ENCODE measurements at regions not wholly inside any gene's neighbourhood (a gene's known extent, or its start where the extent isn't known, plus 50 kb on each side); places are given as distances from the start of the nearest gene placed in this dataset.

- no peak for TF ChIP-seq EZH2 (IDR thresholded peaks at IDR 0.05; ENCODE audit: insufficient read depth, poor library complexity, severe bottlenecking)
- no peak for TF ChIP-seq EZH2phosphoT487 (IDR thresholded peaks at IDR 0.05; ENCODE audit: insufficient read depth, low read depth)
- Histone ChIP-seq H3K9me3 (ENCODE audit: low read depth) (no peaks in the 10 kb centered on the region), H3K4me3 (no peak overlapping the region), H3F3A (ENCODE audit: insufficient read depth) (no peaks in the 10 kb centered on the region), H3K4me1 (ENCODE audit: insufficient read depth) (no peaks in the 10 kb centered on the region), H2AFZ (no peak overlapping the region), H3K27me3 (replicated peaks; ENCODE audit: insufficient read depth) (0 out of 2 replicates have a peak, but pooled peaks cover 7% of the 10 kb centered on the region), H3K9me2 (ENCODE audit: insufficient read depth) (no peaks in the 10 kb centered on the region), H3K36me3 (ENCODE audit: low read depth) (no peaks in the 10 kb centered on the region), H3K9ac (no peak overlapping the region), H3K4me2 (ENCODE audit: unreplicated experiment) (no peak overlapping the region), H3K27ac (no peak overlapping the region), H3K79me2 (ENCODE audit: insufficient read depth) (no peaks in the 10 kb centered on the region), H4K20me1 (ENCODE audit: insufficient read depth) (no peaks in the 10 kb centered on the region)
- in situ Hi-C loops (cut with MboI) = loop anchor here (10.0 to 25.0 kb wide), 2 partner anchors 798 to 920 kb away; no protein-coding TSS in a partner anchor
- 86 to 96% methylated on average over 6 of the region's 6 CpGs for WGBS, 2 experiments (ENCODE audit: low coverage in 1 of 2, low lambda C conversion rate in 2 of 2, missing lambda C conversion rate in 2 of 2)
- no peak for DNase-seq
Measured at GRCh38 chr14:54332490-54332889, 64.3 kb upstream of the CDKN3 start.

- no peaks in the 10 kb centered on the region for H3K36me3 ChIP-seq (ENCODE audit: low read depth)
- no peaks in the 10 kb centered on the region for H3F3A ChIP-seq (ENCODE audit: insufficient read depth)
- H3K27ac ChIP-seq = no peak overlapping the region
- in situ Hi-C loops (cut with MboI) = loop anchor here (10.0 to 25.0 kb wide), 2 partner anchors 799 to 921 kb away; no protein-coding TSS in a partner anchor
- no peak for TF ChIP-seq EZH2 (IDR thresholded peaks at IDR 0.05; ENCODE audit: insufficient read depth, poor library complexity, severe bottlenecking)
- no peak for TF ChIP-seq EZH2phosphoT487 (IDR thresholded peaks at IDR 0.05; ENCODE audit: insufficient read depth, low read depth)
- H3K27me3 ChIP-seq (replicated peaks; ENCODE audit: insufficient read depth) = peaks cover 9% of the 10 kb centered on the region; the same call in 1 of the 2 replicates
- H3K9ac ChIP-seq = no peak overlapping the region
- no peak overlapping the region for H3K4me2 ChIP-seq (ENCODE audit: unreplicated experiment)
- 74 to 79% methylated on average over 4 of the region's 4 CpGs for WGBS, 2 experiments (ENCODE audit: low coverage in 1 of 2, low lambda C conversion rate in 2 of 2, missing lambda C conversion rate in 2 of 2)
- H3K9me3 ChIP-seq (ENCODE audit: low read depth) = no peaks in the 10 kb centered on the region
- H2AFZ ChIP-seq = no peak overlapping the region
- no peaks in the 10 kb centered on the region for H4K20me1 ChIP-seq (ENCODE audit: insufficient read depth)
- no peaks in the 10 kb centered on the region for H3K4me1 ChIP-seq (ENCODE audit: insufficient read depth)
- no peaks in the 10 kb centered on the region for H3K9me2 ChIP-seq (ENCODE audit: insufficient read depth)
- H3K79me2 ChIP-seq (ENCODE audit: insufficient read depth) = no peaks in the 10 kb centered on the region
- no peak for DNase-seq
- H3K4me3 ChIP-seq = no peak overlapping the region
Measured at GRCh38 chr14:54333511-54333910, 63.3 kb upstream of the CDKN3 start.

DNA sequence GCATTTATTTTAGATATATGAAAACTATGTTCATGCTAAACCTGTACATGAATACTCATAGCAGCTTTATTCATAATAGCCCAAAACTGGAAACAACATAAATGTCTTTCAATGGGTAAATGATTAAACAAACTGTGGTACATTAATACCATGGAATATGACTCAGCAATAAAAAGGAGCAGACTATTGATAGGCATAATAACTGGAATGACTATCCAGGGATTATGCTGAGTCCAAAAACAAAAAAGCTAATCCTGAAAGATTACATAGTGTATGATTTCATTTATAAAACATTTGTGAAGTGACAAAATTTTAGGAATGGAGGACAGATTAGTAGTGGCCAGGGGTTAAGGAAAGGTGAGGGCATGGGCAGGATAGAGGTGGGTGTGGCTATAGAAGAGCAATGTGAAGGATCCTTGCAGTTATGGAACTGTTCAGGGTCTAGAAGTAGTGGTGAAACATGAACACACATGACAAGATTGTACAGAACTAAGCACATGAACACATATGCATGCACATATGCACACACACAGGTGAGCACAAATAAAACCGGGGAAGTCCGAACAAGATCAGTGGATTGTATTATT lies 61.1 kb upstream of the CDKN3 start:
- Histone ChIP-seq H3K9ac (no peak overlapping the region), H3K9me2 (ENCODE audit: insufficient read depth) (no peaks in the 10 kb centered on the region), H3K4me3 (no peak overlapping the region), H3K27ac (no peak overlapping the region), H3K9me3 (ENCODE audit: low read depth) (no peaks in the 10 kb centered on the region), H2AFZ (no peak overlapping the region), H3K4me2 (ENCODE audit: unreplicated experiment) (no peak overlapping the region), H3K79me2 (ENCODE audit: insufficient read depth) (no peaks in the 10 kb centered on the region), H3K36me3 (ENCODE audit: low read depth) (no peaks in the 10 kb centered on the region), H3K27me3 (replicated peaks; ENCODE audit: insufficient read depth) (peaks cover 9% of the 10 kb centered on the region; the same call in 1 of the 2 replicates), H3K4me1 (ENCODE audit: insufficient read depth) (no peaks in the 10 kb centered on the region), H4K20me1 (ENCODE audit: insufficient read depth) (no peaks in the 10 kb centered on the region), H3F3A (ENCODE audit: insufficient read depth) (no peaks in the 10 kb centered on the region)
- TF ChIP-seq EZH2 (IDR thresholded peaks at IDR 0.05; ENCODE audit: insufficient read depth, poor library complexity, severe bottlenecking) (no peak), EZH2phosphoT487 (IDR thresholded peaks at IDR 0.05; ENCODE audit: insufficient read depth, low read depth) (no peak)
- 95 to 100% methylated on average over 2 of the region's 2 CpGs for WGBS, 2 experiments (ENCODE audit: low coverage in 1 of 2, low lambda C conversion rate in 2 of 2, missing lambda C conversion rate in 2 of 2)
- no peak for DNase-seq
- in situ Hi-C loops (cut with MboI) = loop anchor here (10.0 to 25.0 kb wide), 2 partner anchors 801 to 923 kb away; no protein-coding TSS in a partner anchor

GRCh38 chr14:54337314-54337713 lies 59.5 kb upstream of the CDKN3 start:
- 86 to 93% methylated on average over 10 of the region's 10 CpGs for WGBS, 2 experiments (ENCODE audit: low coverage in 1 of 2, low lambda C conversion rate in 2 of 2, missing lambda C conversion rate in 2 of 2)
- Histone ChIP-seq H3K9me2 (ENCODE audit: insufficient read depth) (no peaks in the 10 kb centered on the region), H3K4me2 (ENCODE audit: unreplicated experiment) (no peak overlapping the region), H3K9me3 (ENCODE audit: low read depth) (no peaks in the 10 kb centered on the region), H3K36me3 (ENCODE audit: low read depth) (no peaks in the 10 kb centered on the region), H3K27ac (no peak overlapping the region), H2AFZ (no peak overlapping the region), H3K4me3 (no peak overlapping the region), H3K9ac (no peak overlapping the region), H3K79me2 (ENCODE audit: insufficient read depth) (no peaks in the 10 kb centered on the region), H3K4me1 (ENCODE audit: insufficient read depth) (no peaks in the 10 kb centered on the region), H3F3A (ENCODE audit: insufficient read depth) (no peaks in the 10 kb centered on the region), H3K27me3 (replicated peaks; ENCODE audit: insufficient read depth) (peaks cover 6% of the 10 kb centered on the region; the same call in 1 of the 2 replicates), H4K20me1 (ENCODE audit: insufficient read depth) (no peaks in the 10 kb centered on the region)
- in situ Hi-C loops (cut with MboI) = loop anchor here (10.0 to 25.0 kb wide), 2 partner anchors 803 to 925 kb away; no protein-coding TSS in a partner anchor
- TF ChIP-seq EZH2 (IDR thresholded peaks at IDR 0.05; ENCODE audit: insufficient read depth, poor library complexity, severe bottlenecking) (no peak), EZH2phosphoT487 (IDR thresholded peaks at IDR 0.05; ENCODE audit: insufficient read depth, low read depth) (no peak)
- DNase-seq = no peak

Data from GM23248 (cell line).